ENCODE measurements at regions not wholly inside any gene's neighbourhood (a gene's known extent, or its start where the extent isn't known, plus 50 kb on each side); places are given as distances from the start of the nearest gene placed in this dataset.

- DNase-seq (ENCODE audit: low read depth in 2 of 2), result peak; percentile 50 to 87
- Histone ChIP-seq H3K4me1 (ENCODE audit: control insufficient read depth, extremely low read depth, insufficient read depth, low read length) (peaks cover 4% of the 10 kb centered on the region), H3K9ac (ENCODE audit: insufficient read depth, low read length) (no peak overlapping the region), H3K4me2 (ENCODE audit: extremely low read depth, insufficient read depth, low read length) (peak overlapping the region; percentile 86), H3K4me3 (replicated peaks in 1 of 4; ENCODE audit: control extremely low read depth in 1 of 4, insufficient read depth in 1 of 4, low read depth in 3 of 4, low read length in 4 of 4) (peak overlapping the region in 2 of 4 experiments; percentile 6 to 35), H3K79me2 (ENCODE audit: control insufficient read depth, insufficient read depth, low read length) (no peaks in the 10 kb centered on the region), H3K36me3 (ENCODE audit: control insufficient read depth, insufficient read depth, low read length) (no peaks in the 10 kb centered on the region), H4K20me1 (ENCODE audit: control insufficient read depth, extremely low read depth, insufficient read depth, low read length) (no peaks in the 10 kb centered on the region), H3K27ac (ENCODE audit: insufficient read depth, low read length) (peak overlapping the region; percentile 49), H3K27me3 (ENCODE audit: control insufficient read depth, insufficient read depth, low read length) (no peaks in the 10 kb centered on the region), H2AFZ (ENCODE audit: low read length) (peak overlapping the region; percentile 18), H3K9me3 (ENCODE audit: control insufficient read depth, insufficient read depth, low read depth, low read length) (no peaks in the 10 kb centered on the region)
- TF ChIP-seq CTCF (conservative IDR thresholded peaks at IDR 0.05 in 1 of 2, IDR thresholded peaks at IDR 0.05 in 1 of 2; ENCODE audit: low read depth in 1 of 2, low read length in 2 of 2) (no peak), EZH2 (IDR thresholded peaks at IDR 0.05; ENCODE audit: low read length, missing control alignments) (no peak)
Observed at GRCh38 chr17:72515291-72516065, 394.7 kb downstream of the SOX9 start.

- H3K27me3 ChIP-seq (ENCODE audit: control insufficient read depth, insufficient read depth, low read length), result no peaks in the 10 kb centered on the region
- DNase-seq (ENCODE audit: low read depth in 2 of 2), result peak in 1 of 2 donors; percentile 63
- no peaks in the 10 kb centered on the region for H4K20me1 ChIP-seq (ENCODE audit: control insufficient read depth, extremely low read depth, insufficient read depth, low read length)
- no peaks in the 10 kb centered on the region for H3K9me3 ChIP-seq (ENCODE audit: control insufficient read depth, insufficient read depth, low read depth, low read length)
- H3K27ac ChIP-seq (ENCODE audit: insufficient read depth, low read length), result no peak overlapping the region
- no peak overlapping the region for H2AFZ ChIP-seq (ENCODE audit: low read length)
- no peaks in the 10 kb centered on the region for H3K79me2 ChIP-seq (ENCODE audit: control insufficient read depth, insufficient read depth, low read length)
- H3K4me1 ChIP-seq (ENCODE audit: control insufficient read depth, extremely low read depth, insufficient read depth, low read length), result peaks cover 4% of the 10 kb centered on the region
- no peak overlapping the region for H3K4me3 ChIP-seq (replicated peaks in 1 of 4; ENCODE audit: control extremely low read depth in 1 of 4, insufficient read depth in 1 of 4, low read depth in 3 of 4, low read length in 4 of 4)
- TF ChIP-seq CTCF (conservative IDR thresholded peaks at IDR 0.05 in 1 of 2, IDR thresholded peaks at IDR 0.05 in 1 of 2; ENCODE audit: low read depth in 1 of 2, low read length in 2 of 2) (no peak), EZH2 (IDR thresholded peaks at IDR 0.05; ENCODE audit: low read length, missing control alignments) (no peak)
- no peaks in the 10 kb centered on the region for H3K36me3 ChIP-seq (ENCODE audit: control insufficient read depth, insufficient read depth, low read length)
- H3K4me2 ChIP-seq (ENCODE audit: extremely low read depth, insufficient read depth, low read length), result no peak overlapping the region
- no peak overlapping the region for H3K9ac ChIP-seq (ENCODE audit: insufficient read depth, low read length)
Observed at GRCh38 chr17:72516772-72517399, 396.1 kb downstream of the SOX9 start.

- H3K27me3 ChIP-seq (ENCODE audit: control insufficient read depth, insufficient read depth, low read length), result no peaks in the 10 kb centered on the region
- no peaks in the 10 kb centered on the region for H4K20me1 ChIP-seq (ENCODE audit: control insufficient read depth, extremely low read depth, insufficient read depth, low read length)
- DNase-seq (ENCODE audit: low read depth in 2 of 2), result peak in 1 of 2 donors; percentile 45
- no peak for TF ChIP-seq CTCF (conservative IDR thresholded peaks at IDR 0.05 in 1 of 2, IDR thresholded peaks at IDR 0.05 in 1 of 2; ENCODE audit: low read depth in 1 of 2, low read length in 2 of 2)
- TF ChIP-seq EZH2 (IDR thresholded peaks at IDR 0.05; ENCODE audit: low read length, missing control alignments), result no peak
- H3K4me2 ChIP-seq (ENCODE audit: extremely low read depth, insufficient read depth, low read length), result no peak overlapping the region
- no peak overlapping the region for H2AFZ ChIP-seq (ENCODE audit: low read length)
- no peak overlapping the region for H3K4me3 ChIP-seq (replicated peaks in 1 of 4; ENCODE audit: control extremely low read depth in 1 of 4, insufficient read depth in 1 of 4, low read depth in 3 of 4, low read length in 4 of 4)
- H3K79me2 ChIP-seq (ENCODE audit: control insufficient read depth, insufficient read depth, low read length), result no peaks in the 10 kb centered on the region
- no peaks in the 10 kb centered on the region for H3K36me3 ChIP-seq (ENCODE audit: control insufficient read depth, insufficient read depth, low read length)
- H3K9ac ChIP-seq (ENCODE audit: insufficient read depth, low read length), result no peak overlapping the region
- H3K4me1 ChIP-seq (ENCODE audit: control insufficient read depth, extremely low read depth, insufficient read depth, low read length), result peaks cover 4% of the 10 kb centered on the region
- no peak overlapping the region for H3K27ac ChIP-seq (ENCODE audit: insufficient read depth, low read length)
- no peaks in the 10 kb centered on the region for H3K9me3 ChIP-seq (ENCODE audit: control insufficient read depth, insufficient read depth, low read depth, low read length)
Observed at GRCh38 chr17:72517413-72518158, 396.8 kb downstream of the SOX9 start.

Data from fibroblast of lung (primary cell).